Gastroesophageal sphincter (tissue), 3 donors: ENCODE measurements at regions not wholly inside any gene's neighbourhood (a gene's known extent, or its start where the extent isn't known, plus 50 kb on each side); places are given as distances from the start of the nearest gene placed in this dataset.

Experiments
- EP300 ChIP-seq: sonication (generic); formaldehyde crosslinking; IDR thresholded peaks from one replicate; pipeline ENCODE4 v1.6.1; 2017; ENCODE audit warnings: antibody characterized with exemption, mild to moderate bottlenecking
- POLR2AphosphoS5 ChIP-seq: sonication (generic); formaldehyde crosslinking; IDR thresholded peaks from one replicate; pipeline ENCODE4 v1.6.1; 2017; ENCODE audit warnings: antibody characterized with exemption
- TF ChIP-seq, protein P1 (sequence below), 4 experiments: fragments of 200-600 bp in 2 of 4; fragments of 450-650 bp in 2 of 4; sonication (generic) in 1 of 4; IDR thresholded peaks; one replicate each; pipeline ENCODE4 v1.5.1; 2017 to 2019; ENCODE audit warnings: antibody characterized with exemption in 4 of 4, mild to moderate bottlenecking in 2 of 4, moderate library complexity in 2 of 4

DNA sequence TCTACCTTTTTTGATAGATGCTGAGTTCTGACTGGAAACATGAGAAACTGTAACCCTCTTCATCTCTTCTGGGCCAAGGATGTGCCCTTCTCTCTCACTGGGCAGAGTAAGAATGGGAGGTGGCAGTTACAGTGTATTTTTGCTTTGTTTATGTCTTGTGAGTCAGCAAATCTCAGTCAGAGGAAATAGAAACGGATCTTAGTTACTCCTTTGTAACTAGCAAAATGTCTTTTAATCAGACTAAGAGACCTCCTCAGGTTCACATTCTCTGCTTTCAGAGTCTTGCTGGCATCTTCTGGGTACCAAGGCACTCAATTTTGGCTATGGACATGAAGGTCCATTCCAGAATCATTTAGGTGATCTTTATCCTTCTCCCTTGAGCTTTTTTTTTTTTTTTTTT lies 70.9 kb downstream of the HHEX start:
- TF ChIP-seq POLR2AphosphoS5 (peak; percentile 59), EP300 (no peak)
- TF ChIP-seq, protein P1, sequence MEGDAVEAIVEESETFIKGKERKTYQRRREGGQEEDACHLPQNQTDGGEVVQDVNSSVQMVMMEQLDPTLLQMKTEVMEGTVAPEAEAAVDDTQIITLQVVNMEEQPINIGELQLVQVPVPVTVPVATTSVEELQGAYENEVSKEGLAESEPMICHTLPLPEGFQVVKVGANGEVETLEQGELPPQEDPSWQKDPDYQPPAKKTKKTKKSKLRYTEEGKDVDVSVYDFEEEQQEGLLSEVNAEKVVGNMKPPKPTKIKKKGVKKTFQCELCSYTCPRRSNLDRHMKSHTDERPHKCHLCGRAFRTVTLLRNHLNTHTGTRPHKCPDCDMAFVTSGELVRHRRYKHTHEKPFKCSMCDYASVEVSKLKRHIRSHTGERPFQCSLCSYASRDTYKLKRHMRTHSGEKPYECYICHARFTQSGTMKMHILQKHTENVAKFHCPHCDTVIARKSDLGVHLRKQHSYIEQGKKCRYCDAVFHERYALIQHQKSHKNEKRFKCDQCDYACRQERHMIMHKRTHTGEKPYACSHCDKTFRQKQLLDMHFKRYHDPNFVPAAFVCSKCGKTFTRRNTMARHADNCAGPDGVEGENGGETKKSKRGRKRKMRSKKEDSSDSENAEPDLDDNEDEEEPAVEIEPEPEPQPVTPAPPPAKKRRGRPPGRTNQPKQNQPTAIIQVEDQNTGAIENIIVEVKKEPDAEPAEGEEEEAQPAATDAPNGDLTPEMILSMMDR (IDR thresholded peaks at IDR 0.05) = no peak
